MM.1S (cell line): ENCODE measurements at regions not wholly inside any gene's neighbourhood (a gene's known extent, or its start where the extent isn't known, plus 50 kb on each side); places are given as distances from the start of the nearest gene placed in this dataset.

Source experiments
- DNase-seq: peaks from one replicate; pipeline ENCODE4 v3.0.0-alpha.2; 2015
- H2AFZ ChIP-seq: fragments of 300-600 bp; sonication (generic); 2 replicates; pipeline ENCODE4 v1.6.0; 2016; ENCODE audit warnings: antibody characterized with exemption, low read length
- H3F3A ChIP-seq: fragments of 300-600 bp; sonication (generic); 2 replicates; pipeline ENCODE4 v1.6.1; 2016; ENCODE audit warnings: mild to moderate bottlenecking, antibody characterized with exemption, low read length, moderate library complexity, mixed read lengths; ENCODE audit not compliant: insufficient read depth
- H3K27ac ChIP-seq: fragments of 300-600 bp; sonication (generic); 2 replicates; pipeline ENCODE4 v1.5.1; 2016; ENCODE audit warnings: mild to moderate bottlenecking, low read length
- H3K27me3 ChIP-seq: fragments of 300-600 bp; sonication (generic); replicated peaks from 2 replicates; pipeline ENCODE4 v1.6.0; 2016; ENCODE audit warnings: low read length; ENCODE audit not compliant: insufficient read depth
- H3K36me3 ChIP-seq: fragments of 300-600 bp; sonication (generic); replicated peaks from 2 replicates; pipeline ENCODE4 v1.6.1; 2016; ENCODE audit warnings: mild to moderate bottlenecking, low read length, mixed read lengths; ENCODE audit not compliant: insufficient read depth
- H3K4me1 ChIP-seq: fragments of 300-600 bp; sonication (generic); 2 replicates; pipeline ENCODE4 v1.6.1; 2016; ENCODE audit warnings: low read length, mixed read lengths
- H3K4me2 ChIP-seq: fragments of 300-600 bp; sonication (generic); 2 replicates; pipeline ENCODE4 v1.6.0; 2016; ENCODE audit warnings: low read depth, low read length
- H3K4me3 ChIP-seq: fragments of 300-600 bp; sonication (generic); 2 replicates; pipeline ENCODE4 v1.5.1; 2016; ENCODE audit warnings: low read length, mixed read lengths
- H3K79me2 ChIP-seq: fragments of 300-600 bp; sonication (generic); 2 replicates; pipeline ENCODE4 v1.6.1; 2016; ENCODE audit warnings: mixed run types, low read length, mixed read lengths
- H3K9ac ChIP-seq: fragments of 300-600 bp; sonication (generic); 2 replicates; pipeline ENCODE4 v1.6.1; 2016; ENCODE audit warnings: low read length, mixed read lengths
- H3K9me2 ChIP-seq: fragments of 300-600 bp; sonication (generic); replicated peaks from 2 replicates; pipeline ENCODE4 v1.6.1; 2016; ENCODE audit warnings: mild to moderate bottlenecking, low read length, mixed read lengths; ENCODE audit not compliant: insufficient read depth
- H3K9me3 ChIP-seq: fragments of 300-600 bp; sonication (generic); replicated peaks from 2 replicates; pipeline ENCODE4 v1.6.1; 2016; ENCODE audit warnings: mild to moderate bottlenecking, low read length, mixed read lengths; ENCODE audit not compliant: insufficient read depth
- H4K20me1 ChIP-seq: fragments of 300-600 bp; sonication (generic); 2 replicates; pipeline ENCODE4 v1.6.1; 2016; ENCODE audit warnings: mild to moderate bottlenecking, low read length, moderate library complexity, mixed read lengths; ENCODE audit not compliant: insufficient read depth
- CTCF ChIP-seq: fragments of 300-600 bp; sonication (generic); IDR thresholded peaks from 2 replicates; pipeline ENCODE4 v1.5.1; 2016; ENCODE audit warnings: antibody characterized with exemption, low read length, mixed read lengths
- EZH2 ChIP-seq: fragments of 300-600 bp; sonication (generic); optimal IDR thresholded peaks from 2 replicates; pipeline ENCODE3; 2017; ENCODE audit warnings: low read depth, mild to moderate bottlenecking, antibody characterized with exemption, low read length, mixed read lengths
- EZH2phosphoT487 ChIP-seq: fragments of 300-600 bp; sonication (generic); IDR thresholded peaks from 2 replicates; pipeline ENCODE4 v1.6.1; 2018; ENCODE audit warnings: antibody characterized with exemption, low read length

- no peaks in the 10 kb centered on the region for H4K20me1 ChIP-seq
Measured at GRCh38 chr6:76510489-76510888, 438.0 kb upstream of the IMPG1 start.

GRCh38 chr6:76509397-76509796, 436.9 kb upstream of the IMPG1 start:
- Histone ChIP-seq H3K79me2 (no peaks in the 10 kb centered on the region), H3K4me1 (peaks cover 10% of the 10 kb centered on the region), H3K4me3 (no peak overlapping the region), H3F3A (no peaks in the 10 kb centered on the region), H3K9me3 (no peaks in the 10 kb centered on the region), H3K4me2 (no peak overlapping the region), H3K36me3 (no peaks in the 10 kb centered on the region), H3K9me2 (no peaks in the 10 kb centered on the region), H3K27ac (no peak overlapping the region), H4K20me1 (no peaks in the 10 kb centered on the region), H3K27me3 (no peaks in the 10 kb centered on the region), H3K9ac (no peak overlapping the region), H2AFZ (no peak overlapping the region)
- TF ChIP-seq EZH2phosphoT487 (no peak), EZH2 (no peak), CTCF (no peak)
- no peak for DNase-seq

More at GRCh38 chr6:76510489-76510888, 438.0 kb upstream of the IMPG1 start:
- H3K4me1 ChIP-seq, result peaks cover 13% of the 10 kb centered on the region
- H3K27ac ChIP-seq, result no peak overlapping the region
- H3K36me3 ChIP-seq, result no peaks in the 10 kb centered on the region
- H3K9me2 ChIP-seq, result no peaks in the 10 kb centered on the region
- no peaks in the 10 kb centered on the region for H3K27me3 ChIP-seq
- no peak for DNase-seq
- no peaks in the 10 kb centered on the region for H3K79me2 ChIP-seq
- H3K9me3 ChIP-seq, result no peaks in the 10 kb centered on the region
- H2AFZ ChIP-seq, result no peak overlapping the region
- H3K4me2 ChIP-seq, result no peak overlapping the region
- no peak for TF ChIP-seq EZH2
- no peak for TF ChIP-seq CTCF
- TF ChIP-seq EZH2phosphoT487, result no peak
- H3K4me3 ChIP-seq, result no peak overlapping the region
- H3F3A ChIP-seq, result no peaks in the 10 kb centered on the region
- no peak overlapping the region for H3K9ac ChIP-seq

DNA sequence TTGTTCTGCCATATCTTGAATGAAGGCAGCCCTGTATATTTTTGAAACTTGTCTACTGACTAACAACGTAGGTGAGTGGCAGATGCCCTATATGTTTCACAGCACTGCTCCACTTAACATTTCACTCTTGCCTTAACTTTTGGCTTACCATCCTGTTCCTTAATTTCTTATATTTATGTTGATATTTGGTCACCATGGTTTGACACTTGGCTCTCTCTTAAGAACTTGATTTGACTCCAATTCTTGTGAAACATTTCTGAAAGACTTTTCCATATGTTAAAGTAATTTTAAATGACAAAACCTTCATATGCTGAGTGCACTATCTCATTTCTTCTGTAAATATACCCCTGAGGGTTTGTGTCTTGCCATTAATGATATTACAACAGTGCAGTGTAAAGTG, 434.3 kb upstream of the IMPG1 start:
- H2AFZ ChIP-seq, result no peak overlapping the region
- H3K4me1 ChIP-seq, result no peaks in the 10 kb centered on the region
- no peaks in the 10 kb centered on the region for H3K36me3 ChIP-seq
- H3K79me2 ChIP-seq, result no peaks in the 10 kb centered on the region
- H3F3A ChIP-seq, result no peaks in the 10 kb centered on the region
- H3K9me3 ChIP-seq, result no peaks in the 10 kb centered on the region
- H4K20me1 ChIP-seq, result no peaks in the 10 kb centered on the region
- no peak overlapping the region for H3K27ac ChIP-seq
- TF ChIP-seq CTCF (no peak), EZH2phosphoT487 (no peak), EZH2 (no peak)
- no peak overlapping the region for H3K9ac ChIP-seq
- H3K4me3 ChIP-seq, result no peak overlapping the region
- no peaks in the 10 kb centered on the region for H3K27me3 ChIP-seq
- no peaks in the 10 kb centered on the region for H3K9me2 ChIP-seq
- H3K4me2 ChIP-seq, result no peak overlapping the region
- no peak for DNase-seq
